Astrocyte of the spinal cord (primary cell): ENCODE measurements at regions not wholly inside any gene's neighbourhood (a gene's known extent, or its start where the extent isn't known, plus 50 kb on each side); places are given as distances from the start of the nearest gene placed in this dataset.
"Not testable (repeated sequence)": the region's sequence is repeated elsewhere in the genome, so short reads cannot be mapped to it uniquely, and the experiment has no call there.

Experiments used
- DNase-seq: peaks from one replicate; pipeline ENCODE4 v3.0.0; 2011; ENCODE audit warnings: low read depth, low spot score
- H3K4me3 ChIP-seq: 2 replicates; pipeline ENCODE4 v1.5.1; 2011; ENCODE audit warnings: low read depth, mild to moderate bottlenecking, low read length, moderate library complexity
- in situ Hi-C: cut with HindIII; loops from 2 replicates; pipeline ENCODE4 v1.10.0; 2017; ENCODE audit warnings: low sequenced_read_pairs
- TF ChIP-seq, protein P1 (sequence below): IDR thresholded peaks from 2 replicates; pipeline ENCODE4 v1.5.1; 2012; ENCODE audit warnings: low read depth, mild to moderate bottlenecking, low read length, inconsistent platforms

DNA sequence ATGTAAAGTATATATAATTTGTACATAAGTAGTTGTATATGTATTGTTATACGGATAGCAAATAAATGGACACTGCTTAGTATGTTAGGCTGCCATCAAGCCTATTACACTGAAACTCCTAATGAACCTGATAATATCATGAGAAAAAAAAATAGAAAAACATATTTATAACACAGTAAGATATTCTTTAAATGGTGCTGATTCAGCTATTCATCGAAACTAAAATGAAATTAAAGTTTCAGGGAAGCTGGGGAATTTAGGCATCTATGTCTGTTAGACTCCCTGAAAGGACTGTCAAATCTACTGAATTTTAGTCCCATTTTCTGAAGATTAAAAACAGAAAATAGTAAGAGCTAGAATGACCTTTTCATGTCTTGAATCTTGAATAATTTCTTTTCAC is 647.1 kb upstream of the PABPC4L start:
- in situ Hi-C loops: no loop called here
- DNase-seq: no peak
- H3K4me3 ChIP-seq: no peak overlapping the region
- TF ChIP-seq, protein P1, sequence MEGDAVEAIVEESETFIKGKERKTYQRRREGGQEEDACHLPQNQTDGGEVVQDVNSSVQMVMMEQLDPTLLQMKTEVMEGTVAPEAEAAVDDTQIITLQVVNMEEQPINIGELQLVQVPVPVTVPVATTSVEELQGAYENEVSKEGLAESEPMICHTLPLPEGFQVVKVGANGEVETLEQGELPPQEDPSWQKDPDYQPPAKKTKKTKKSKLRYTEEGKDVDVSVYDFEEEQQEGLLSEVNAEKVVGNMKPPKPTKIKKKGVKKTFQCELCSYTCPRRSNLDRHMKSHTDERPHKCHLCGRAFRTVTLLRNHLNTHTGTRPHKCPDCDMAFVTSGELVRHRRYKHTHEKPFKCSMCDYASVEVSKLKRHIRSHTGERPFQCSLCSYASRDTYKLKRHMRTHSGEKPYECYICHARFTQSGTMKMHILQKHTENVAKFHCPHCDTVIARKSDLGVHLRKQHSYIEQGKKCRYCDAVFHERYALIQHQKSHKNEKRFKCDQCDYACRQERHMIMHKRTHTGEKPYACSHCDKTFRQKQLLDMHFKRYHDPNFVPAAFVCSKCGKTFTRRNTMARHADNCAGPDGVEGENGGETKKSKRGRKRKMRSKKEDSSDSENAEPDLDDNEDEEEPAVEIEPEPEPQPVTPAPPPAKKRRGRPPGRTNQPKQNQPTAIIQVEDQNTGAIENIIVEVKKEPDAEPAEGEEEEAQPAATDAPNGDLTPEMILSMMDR: no peak

DNA sequence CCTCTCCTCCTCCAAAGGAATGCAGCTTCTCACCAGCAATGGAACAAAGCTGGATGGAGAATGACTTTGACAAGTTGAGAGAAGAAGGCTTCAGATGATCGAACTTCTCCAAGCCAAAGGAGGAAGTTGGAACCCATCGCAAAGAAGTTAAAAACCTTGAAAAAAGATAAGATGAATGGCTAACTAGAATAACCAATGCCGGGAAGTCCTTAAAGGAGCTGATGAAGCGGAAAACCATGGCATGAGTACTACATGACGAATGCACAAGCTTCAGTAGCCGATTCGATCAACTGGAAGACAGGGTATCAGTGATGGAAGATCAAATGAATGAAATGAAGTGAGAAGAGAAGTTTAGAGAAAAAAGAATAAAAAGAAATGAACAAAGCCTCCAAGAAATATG is 629.2 kb upstream of the PABPC4L start:
- in situ Hi-C loops, DNase-seq, H3K4me3 ChIP-seq: not testable (repeated sequence)

DNA sequence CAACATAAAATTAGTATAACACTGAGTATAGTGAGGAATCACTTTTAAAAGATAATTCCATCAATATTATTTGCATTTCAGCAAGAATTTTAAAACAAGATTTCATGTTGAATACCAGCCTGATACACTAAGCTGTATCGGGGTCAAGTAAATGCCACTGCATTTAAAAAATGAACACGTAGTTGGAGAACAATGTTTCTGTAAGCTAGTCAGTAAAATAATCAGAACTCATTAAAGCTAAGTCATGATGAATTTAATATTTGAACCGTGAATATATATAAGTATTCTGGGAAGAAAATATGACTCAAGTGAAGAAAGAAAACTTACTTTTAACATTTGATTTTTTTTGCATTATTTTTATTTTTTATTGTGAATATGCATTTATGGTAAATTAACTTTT is 611.0 kb upstream of the PABPC4L start:
- no peak for DNase-seq
- H3K4me3 ChIP-seq: no peak overlapping the region
- TF ChIP-seq, protein P1: no peak
- in situ Hi-C loops: no loop called here

DNA sequence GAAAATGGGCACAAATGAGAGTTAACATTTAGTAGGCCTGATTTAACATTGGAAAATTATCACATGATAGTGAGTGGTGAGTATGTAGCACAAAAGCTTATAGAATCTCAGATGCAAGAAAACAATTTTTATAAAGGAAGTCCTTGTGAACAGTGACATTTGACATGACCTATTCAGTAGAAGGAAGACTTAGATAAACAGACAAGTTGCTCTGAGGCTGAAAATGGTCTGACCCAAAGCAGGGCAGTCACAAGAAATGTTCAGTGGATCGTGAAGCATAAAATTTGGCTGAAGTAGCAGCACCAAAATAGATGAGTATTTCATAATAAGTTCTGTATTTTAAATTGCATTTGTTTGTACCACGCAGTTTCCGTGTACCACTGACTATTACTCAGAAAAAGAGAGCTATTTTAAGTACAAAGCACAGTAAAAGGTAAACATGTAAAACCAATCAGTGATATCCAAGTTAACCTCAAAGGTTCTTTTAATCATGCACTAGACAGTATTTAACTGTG is 605.7 kb upstream of the PABPC4L start:
- no peak for DNase-seq
- no peak overlapping the region for H3K4me3 ChIP-seq
- TF ChIP-seq, protein P1: no peak
- in situ Hi-C loops: no loop called here

DNA sequence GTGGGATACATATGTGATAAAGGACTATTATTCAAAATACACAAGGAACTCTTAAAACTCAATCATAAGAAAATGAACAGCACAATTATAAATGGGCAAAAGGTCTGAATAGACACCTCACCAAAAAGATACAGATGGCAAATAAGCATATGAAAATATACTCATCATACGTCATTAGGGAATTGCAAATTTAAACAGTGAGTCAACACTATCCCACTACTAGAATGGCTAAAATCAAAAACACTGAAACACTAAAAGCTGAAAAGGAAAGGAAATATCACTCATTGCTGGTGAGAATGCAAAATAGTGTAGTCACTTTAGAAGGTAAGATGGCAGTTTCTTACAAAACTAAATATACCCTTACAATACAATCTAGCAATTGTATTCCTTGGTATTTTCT is 597.0 kb upstream of the PABPC4L start:
- no peak for DNase-seq
- H3K4me3 ChIP-seq: no peak overlapping the region
- in situ Hi-C loops: no loop called here
- TF ChIP-seq, protein P1: no peak

DNA sequence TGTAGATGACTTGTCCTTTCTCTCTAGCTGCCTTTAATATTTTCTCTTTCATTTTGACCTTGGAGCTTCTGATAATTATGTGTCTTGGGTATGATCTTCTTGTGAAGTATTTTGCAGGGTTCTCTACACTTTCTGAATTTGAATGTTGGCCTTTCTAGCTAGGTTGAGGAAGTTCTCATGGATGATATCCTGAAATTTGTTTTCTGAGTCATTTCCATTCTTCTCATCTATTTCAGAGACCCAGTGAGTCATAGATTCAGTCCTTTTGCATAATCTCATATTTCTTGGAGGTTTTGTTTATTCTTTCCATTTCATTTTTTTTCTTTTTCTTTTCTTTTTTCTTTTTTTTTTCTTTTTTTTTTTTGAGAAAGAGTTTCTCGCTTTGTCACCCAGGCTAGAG is 585.7 kb upstream of the PABPC4L start:
- in situ Hi-C loops: no loop called here
- DNase-seq: peak; percentile 7
- TF ChIP-seq, protein P1: no peak
- H3K4me3 ChIP-seq: no peak overlapping the region

DNA sequence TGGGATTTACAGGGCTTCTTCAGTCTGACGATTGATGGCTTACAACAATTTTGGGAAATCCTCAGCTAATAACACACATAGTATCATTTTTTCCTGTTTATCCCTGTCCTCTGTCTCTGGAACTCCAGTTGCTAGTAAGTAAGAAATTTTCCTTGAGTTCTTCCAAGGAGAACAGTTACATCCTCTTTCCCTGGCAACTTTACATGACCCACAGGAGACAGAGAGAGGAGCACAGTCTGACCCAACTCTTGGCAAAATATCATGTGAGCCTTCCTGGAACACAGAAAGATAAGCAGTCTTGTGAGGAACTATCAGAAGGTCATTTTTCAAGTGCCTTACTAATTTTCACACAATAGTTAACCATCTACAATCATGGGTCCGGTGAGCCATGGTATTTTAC is 578.7 kb upstream of the PABPC4L start:
- no peak overlapping the region for H3K4me3 ChIP-seq
- in situ Hi-C loops: no loop called here
- TF ChIP-seq, protein P1: no peak
- DNase-seq: no peak
